Aorta (tissue), 5 donors: ENCODE measurements at regions not wholly inside any gene's neighbourhood (a gene's known extent, or its start where the extent isn't known, plus 50 kb on each side); places are given as distances from the start of the nearest gene placed in this dataset.
A peak's percentile ranks its signal among the peaks of the same experiment; 100 is the strongest.

Source experiments
- ATAC-seq: fragments of 200-7000 bp; cut with Tn5 transposase; one replicate; pipeline ENCODE4 v1.9.1; 2022; ENCODE audit warnings: moderate library complexity; ENCODE audit not compliant: low FRiP score
- DNase-seq, 2 donors: peaks; one replicate each; pipeline ENCODE4 v3.0.0-alpha.2; 2020
- H3K27ac ChIP-seq, 2 donors: one replicate each; pipeline ENCODE4 v1.5.1; 2013; ENCODE audit warnings: low read length in 2 of 2, mild to moderate bottlenecking in 2 of 2, moderate library complexity in 2 of 2, control low read depth in 1 of 2, inconsistent platforms in 1 of 2, low read depth in 1 of 2
- H3K27me3 ChIP-seq, 2 donors: one replicate each; pipeline ENCODE4 v1.6.1; 2013; ENCODE audit warnings: control low read depth in 1 of 2, low read length in 1 of 2, mild to moderate bottlenecking in 1 of 2, moderate library complexity in 1 of 2; ENCODE audit not compliant: insufficient read depth in 2 of 2, control insufficient read depth in 1 of 2
- H3K36me3 ChIP-seq, 2 donors: one replicate each; pipeline ENCODE4 v1.6.1; 2013; ENCODE audit warnings: control low read depth in 1 of 2, low read length in 1 of 2, mild to moderate bottlenecking in 1 of 2; ENCODE audit not compliant: insufficient read depth in 2 of 2, control insufficient read depth in 1 of 2
- H3K4me1 ChIP-seq, 2 donors: one replicate each; pipeline ENCODE4 v1.6.1; 2013; ENCODE audit warnings: low read length in 2 of 2, control low read depth in 1 of 2, mild to moderate bottlenecking in 1 of 2, moderate library complexity in 1 of 2; ENCODE audit not compliant: insufficient read depth in 2 of 2, control insufficient read depth in 1 of 2
- H3K4me3 ChIP-seq, 2 donors: one replicate each; pipeline ENCODE4 v1.5.1; 2013; ENCODE audit warnings: low read length in 2 of 2, control low read depth in 1 of 2, mild to moderate bottlenecking in 1 of 2
- H3K9me3 ChIP-seq: one replicate; pipeline ENCODE4 v1.6.1; 2013; ENCODE audit warnings: mild to moderate bottlenecking, low read length; ENCODE audit not compliant: control insufficient read depth
- WGBS, 2 donors: extraction: QIAGEN DNeasy Blood & Tissue Kit; methylation state at CpG; one replicate each; pipeline ENCODE4 v1.1.7; 2013; 5-methylcytosine and 5-hydroxymethylcytosine counted together
- intact Hi-C, 2 donors: fragments of 100-400 bp; cut with DNase I; formaldehyde crosslinking; loops; one replicate each; pipeline versions ENCODE4 v1.14.2 to v1.15.0; 2022
- donor health status: healthy with polysubstance abuse.
- donor health status: Bipolar disorder and iron deficiency.
- donor health status: DM: no; HTN: no; CAD: no.
- donor health status: DM: no; HTN: no; CAD: no.
- donor health status: DM: yes; HTN: yes; CAD: no.

GRCh38 chr2:9694661-9695234 is 64.0 kb upstream of the YWHAQ start:
- Histone ChIP-seq H3K9me3 (no peaks in the 10 kb centered on the region), H3K27me3 (no peaks in the 10 kb centered on the region), H3K4me3 (no peak overlapping the region), H3K4me1 (no peaks in the 10 kb centered on the region), H3K36me3 (no peaks in the 10 kb centered on the region), H3K27ac (no peak overlapping the region)
- no peak for DNase-seq
- no peak for ATAC-seq
- intact Hi-C loops, result loop anchor here (5.0 to 10.0 kb wide), 2 partner anchors 62 to 140 kb away; partner anchors contain the start of genes ADAM17 (in 1 of the 2) and YWHAQ (in 1 of the 2)
- 88 to 92% methylated on average over 17 of the region's 17 CpGs for WGBS, 2 donors

GRCh38 chr2:9695941-9696340 is 65.1 kb upstream of the YWHAQ start:
- no peak for DNase-seq
- Histone ChIP-seq H3K27ac (no peak overlapping the region), H3K4me3 (no peak overlapping the region), H3K9me3 (no peaks in the 10 kb centered on the region), H3K36me3 (no peaks in the 10 kb centered on the region), H3K4me1 (no peaks in the 10 kb centered on the region), H3K27me3 (no peaks in the 10 kb centered on the region)
- intact Hi-C loops, result loop anchor here in 1 of 2 donors (10.0 kb wide), 1 partner anchor 141 kb away; the partner anchor contains the start of gene ADAM17
- WGBS, 2 donors, result 87 to 89% methylated on average over 6 of the region's 6 CpGs
- no peak for ATAC-seq

GRCh38 chr2:9696731-9697130 is 65.9 kb upstream of the YWHAQ start:
- Histone ChIP-seq H3K27ac (no peak overlapping the region), H3K36me3 (no peaks in the 10 kb centered on the region), H3K4me3 (no peak overlapping the region), H3K27me3 (no peaks in the 10 kb centered on the region), H3K9me3 (no peaks in the 10 kb centered on the region), H3K4me1 (no peaks in the 10 kb centered on the region)
- ATAC-seq (no peak), DNase-seq (no peak)
- 73 to 92% methylated on average over 4 of the region's 4 CpGs for WGBS, 2 donors
- intact Hi-C loops, result loop anchor here in 1 of 2 donors (10.0 kb wide), 1 partner anchor 142 kb away; the partner anchor contains the start of gene ADAM17

- intact Hi-C loops, result loop anchor here in 1 of 2 donors (10.0 kb wide), 1 partner anchor 143 kb away; the partner anchor contains the start of gene ADAM17
- no peaks in the 10 kb centered on the region for H3K27me3 ChIP-seq
- H3K9me3 ChIP-seq, result no peaks in the 10 kb centered on the region
- H3K36me3 ChIP-seq, result no peaks in the 10 kb centered on the region
- H3K4me1 ChIP-seq, result no peaks in the 10 kb centered on the region
- no peak for ATAC-seq
- DNase-seq, result no peak
- H3K4me3 ChIP-seq, result no peak overlapping the region
- H3K27ac ChIP-seq, result no peak overlapping the region
- WGBS, 2 donors, result 71 to 95% methylated on average over 5 of the region's 5 CpGs
These were observed 67.1 kb upstream of the YWHAQ start for GRCh38 chr2:9697909-9698308.

DNA sequence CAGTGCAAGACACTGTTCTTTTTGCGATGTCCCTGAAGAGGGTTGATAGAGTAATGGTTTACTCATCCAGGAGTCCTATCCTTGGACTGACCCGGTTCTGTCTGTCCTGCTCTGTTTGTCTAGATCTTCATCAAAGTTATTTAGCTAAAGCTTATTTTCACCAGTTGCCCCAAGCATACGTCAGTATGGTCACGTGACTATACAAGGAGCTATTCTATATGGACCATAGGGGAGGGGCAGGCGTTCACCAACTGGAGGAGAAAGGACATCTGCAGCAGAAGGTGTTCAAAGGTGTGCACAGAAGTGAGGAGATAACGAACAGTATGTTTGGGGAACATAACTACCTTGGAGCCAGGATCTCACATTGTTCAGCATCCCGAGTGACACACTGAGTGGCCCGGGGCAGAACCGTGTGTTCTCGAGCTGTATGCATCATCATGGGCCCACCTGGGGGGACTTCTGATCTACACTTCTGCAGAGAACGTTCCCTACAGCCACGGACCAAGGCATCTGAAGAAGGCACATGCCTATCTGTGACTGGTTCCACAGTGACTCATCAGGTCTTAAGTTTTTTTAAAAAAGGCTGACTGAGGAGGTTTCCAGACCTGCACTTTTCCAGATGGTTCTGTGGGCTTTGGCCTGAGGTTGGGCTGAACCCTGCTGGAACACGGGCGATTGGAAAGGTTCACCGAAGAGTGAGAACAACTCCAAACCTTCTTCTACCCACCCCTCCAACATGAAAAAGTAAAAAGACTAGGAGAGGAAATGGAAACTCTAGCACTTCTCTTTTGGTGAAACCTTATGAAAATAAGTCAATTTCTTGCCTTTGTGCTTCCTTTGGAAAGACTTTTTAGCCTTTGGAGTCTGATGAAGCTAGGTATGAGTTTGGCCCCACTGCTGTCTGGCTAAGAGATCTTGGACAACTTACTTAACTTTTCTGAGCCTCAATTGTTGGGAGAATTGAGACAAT is 68.6 kb upstream of the YWHAQ start:
- intact Hi-C loops, result loop anchor here in 1 of 2 donors (10.0 kb wide), 1 partner anchor 145 kb away; the partner anchor contains the start of gene ADAM17
- 70 to 75% methylated on average over 15 of the region's 15 CpGs for WGBS, 2 donors
- no peaks in the 10 kb centered on the region for H3K27me3 ChIP-seq
- H3K4me1 ChIP-seq, result no peaks in the 10 kb centered on the region
- no peaks in the 10 kb centered on the region for H3K9me3 ChIP-seq
- no peaks in the 10 kb centered on the region for H3K36me3 ChIP-seq
- H3K4me3 ChIP-seq, result no peak overlapping the region
- DNase-seq (no peak), ATAC-seq (no peak)
- H3K27ac ChIP-seq, result no peak overlapping the region

DNA sequence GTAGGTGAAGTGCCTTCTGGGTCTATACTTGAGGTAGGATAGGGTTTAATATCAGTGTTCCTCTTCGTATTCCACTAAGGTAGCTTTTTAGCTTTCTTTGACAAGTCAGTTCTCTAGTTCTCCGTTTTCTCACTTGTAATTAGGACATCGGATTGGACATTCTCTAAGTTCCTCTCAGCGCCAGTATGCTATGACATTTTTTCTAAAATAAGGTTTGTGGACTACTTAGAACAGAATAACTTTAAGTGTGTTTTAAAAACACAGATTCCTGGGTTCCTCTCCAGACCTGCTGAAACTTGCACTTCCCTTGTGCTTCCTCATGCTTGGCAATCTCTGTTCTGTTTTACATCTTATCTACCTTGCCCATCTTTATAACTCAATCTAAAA is 69.3 kb upstream of the YWHAQ start:
- no peaks in the 10 kb centered on the region for H3K9me3 ChIP-seq
- 70 to 81% methylated on average over 4 of the region's 4 CpGs for WGBS, 2 donors
- DNase-seq, result no peak
- H3K4me1 ChIP-seq, result no peaks in the 10 kb centered on the region
- H3K4me3 ChIP-seq, result no peak overlapping the region
- no peak for ATAC-seq
- H3K27me3 ChIP-seq, result no peaks in the 10 kb centered on the region
- H3K27ac ChIP-seq, result no peak overlapping the region
- intact Hi-C loops, result no loop called here
- no peaks in the 10 kb centered on the region for H3K36me3 ChIP-seq

- DNase-seq, result no peak
- H3K27ac ChIP-seq, result no peak overlapping the region
- H3K4me3 ChIP-seq, result no peak overlapping the region
- H3K9me3 ChIP-seq, result no peaks in the 10 kb centered on the region
- ATAC-seq, result no peak
- no peaks in the 10 kb centered on the region for H3K27me3 ChIP-seq
- H3K36me3 ChIP-seq, result no peaks in the 10 kb centered on the region
- H3K4me1 ChIP-seq, result no peaks in the 10 kb centered on the region
- intact Hi-C loops, result no loop called here
- 74 to 95% methylated on average over 3 of the region's 3 CpGs for WGBS, 2 donors
These were observed 71.8 kb upstream of the YWHAQ start for GRCh38 chr2:9702604-9703084.

- ATAC-seq (peak; percentile 34), DNase-seq (peak; percentile 71 to 82)
- 36 to 42% methylated on average over 11 of the region's 11 CpGs for WGBS, 2 donors
- intact Hi-C loops, result no loop called here
- H3K9me3 ChIP-seq, result no peaks in the 10 kb centered on the region
- no peak overlapping the region for H3K27ac ChIP-seq
- no peak overlapping the region for H3K4me3 ChIP-seq
- no peaks in the 10 kb centered on the region for H3K27me3 ChIP-seq
- no peaks in the 10 kb centered on the region for H3K4me1 ChIP-seq
- no peaks in the 10 kb centered on the region for H3K36me3 ChIP-seq
These were observed 72.4 kb upstream of the YWHAQ start for GRCh38 chr2:9703085-9703678.
